Upper lobe of right lung (tissue), 1 donor: ENCODE measurements at regions not wholly inside any gene's neighbourhood (a gene's known extent, or its start where the extent isn't known, plus 50 kb on each side); places are given as distances from the start of the nearest gene placed in this dataset.

ENCODE experiments used
- ATAC-seq: fragments of 200-7000 bp; cut with Tn5 transposase; one replicate; pipeline ENCODE4 v1.9.1; 2020; ENCODE audit warnings: mild to moderate bottlenecking, moderate library complexity
- DNase-seq: peaks from one replicate; pipeline ENCODE4 v3.0.0-alpha.2; 2020
- H3K27ac ChIP-seq: fragments of 200-600 bp; one replicate; pipeline ENCODE4 v1.8.0; 2022
- H3K27me3 ChIP-seq: fragments of 200-600 bp; one replicate; pipeline ENCODE4 v1.8.0; 2022; ENCODE audit warnings: mild to moderate bottlenecking
- H3K36me3 ChIP-seq: fragments of 200-600 bp; one replicate; pipeline ENCODE4 v1.8.0; 2022
- H3K4me1 ChIP-seq: fragments of 200-600 bp; one replicate; pipeline ENCODE4 v1.8.0; 2022
- H3K4me3 ChIP-seq: fragments of 200-600 bp; one replicate; pipeline ENCODE4 v1.8.0; 2022; ENCODE audit warnings: mild to moderate bottlenecking
- H3K9me3 ChIP-seq: fragments of 200-600 bp; one replicate; pipeline ENCODE4 v1.8.0; 2022
- CTCF ChIP-seq: fragments of 200-600 bp; IDR thresholded peaks from one replicate; pipeline ENCODE4 v1.8.0; 2022; ENCODE audit warnings: antibody characterized with exemption
- intact Hi-C: fragments of 100-400 bp; cut with DNase I; formaldehyde crosslinking; loops from one replicate; pipeline ENCODE4 v1.11.0; 2022
- donor health status: DM: no; HTN: yes; CAD: no; lungs with severe emphysema.

GRCh38 chr9:38255599-38255998 is 136.9 kb upstream of the ALDH1B1 start:
- intact Hi-C loops, result no loop called here
- DNase-seq (no peak), ATAC-seq (no peak)
- no peak overlapping the region for H3K4me3 ChIP-seq
- H3K36me3 ChIP-seq, result no peaks in the 10 kb centered on the region
- H3K9me3 ChIP-seq, result no peaks in the 10 kb centered on the region
- no peaks in the 10 kb centered on the region for H3K27me3 ChIP-seq
- H3K27ac ChIP-seq, result no peak overlapping the region
- no peak for TF ChIP-seq CTCF
- no peaks in the 10 kb centered on the region for H3K4me1 ChIP-seq

DNA sequence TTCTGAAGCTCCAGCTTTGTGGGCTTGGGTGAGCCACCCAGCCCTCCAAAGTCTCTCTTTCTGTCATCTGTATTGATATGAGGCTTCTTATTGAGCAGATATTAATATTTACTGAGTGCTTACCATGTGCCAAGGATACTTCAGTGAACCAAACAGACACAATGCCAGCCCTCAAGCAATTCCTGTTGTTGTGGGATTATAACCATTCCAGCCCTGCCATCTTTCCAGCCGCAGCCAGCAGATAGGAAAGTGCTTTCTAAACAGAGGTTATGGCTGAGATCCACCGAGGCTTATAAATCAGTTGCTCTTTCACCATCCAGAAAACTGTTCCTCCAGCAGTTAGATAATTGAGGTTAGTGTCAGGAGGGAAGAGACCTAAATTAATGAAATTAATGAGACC is 137.7 kb upstream of the ALDH1B1 start:
- intact Hi-C loops, result no loop called here
- H3K4me1 ChIP-seq, result no peaks in the 10 kb centered on the region
- no peaks in the 10 kb centered on the region for H3K36me3 ChIP-seq
- TF ChIP-seq CTCF, result no peak
- H3K27ac ChIP-seq, result no peak overlapping the region
- no peaks in the 10 kb centered on the region for H3K27me3 ChIP-seq
- DNase-seq, result no peak
- ATAC-seq, result no peak
- no peak overlapping the region for H3K4me3 ChIP-seq
- no peaks in the 10 kb centered on the region for H3K9me3 ChIP-seq

DNA sequence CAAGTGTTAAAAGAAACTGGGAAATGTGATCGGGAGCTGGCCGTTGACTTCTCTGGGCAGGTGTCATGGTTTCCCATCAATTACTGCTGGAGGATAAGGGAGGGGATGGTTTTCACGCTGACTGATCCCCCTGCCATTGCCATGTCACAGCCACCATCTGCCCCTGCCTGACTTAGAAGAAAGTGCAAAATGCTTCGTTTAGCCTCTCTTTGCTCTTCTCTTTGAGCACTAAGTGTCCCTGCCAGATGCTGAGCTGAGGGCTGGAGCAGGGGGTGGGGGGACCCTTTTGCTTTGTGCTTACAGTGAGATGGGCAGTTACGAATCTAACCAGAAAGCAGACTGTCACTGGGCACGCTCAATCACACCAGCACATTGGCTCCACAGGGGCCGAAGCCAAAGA is 138.4 kb upstream of the ALDH1B1 start:
- DNase-seq (no peak), ATAC-seq (no peak)
- Histone ChIP-seq H3K27ac (no peak overlapping the region), H3K4me1 (no peaks in the 10 kb centered on the region), H3K4me3 (no peak overlapping the region), H3K36me3 (no peaks in the 10 kb centered on the region), H3K9me3 (no peaks in the 10 kb centered on the region), H3K27me3 (no peaks in the 10 kb centered on the region)
- intact Hi-C loops, result no loop called here
- TF ChIP-seq CTCF, result no peak

DNA sequence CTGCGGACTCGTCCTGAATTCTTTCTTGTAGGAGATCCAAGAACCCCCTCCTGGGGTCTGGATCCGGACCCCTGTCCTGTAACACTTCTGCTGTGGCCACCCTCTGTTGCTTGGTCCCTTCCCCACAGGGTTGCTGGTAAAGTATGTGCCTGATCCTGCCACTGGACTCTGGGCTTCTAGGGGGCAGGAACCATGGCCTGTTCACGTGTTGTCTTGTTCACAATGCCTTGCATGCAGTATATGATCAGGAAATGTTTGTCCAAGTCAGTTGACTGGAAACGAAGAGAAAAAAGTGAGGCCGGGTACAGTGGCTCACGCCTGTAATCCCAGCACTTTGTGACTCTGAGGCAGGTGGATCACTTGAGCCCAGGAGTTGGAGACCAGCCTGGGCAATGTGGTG is 139.3 kb upstream of the ALDH1B1 start:
- Histone ChIP-seq H3K36me3 (no peaks in the 10 kb centered on the region), H3K27ac (no peak overlapping the region), H3K4me3 (no peak overlapping the region), H3K27me3 (no peaks in the 10 kb centered on the region), H3K9me3 (no peaks in the 10 kb centered on the region), H3K4me1 (no peaks in the 10 kb centered on the region)
- no peak for ATAC-seq
- no peak for DNase-seq
- intact Hi-C loops, result no loop called here
- no peak for TF ChIP-seq CTCF

- Histone ChIP-seq H3K27ac (no peak overlapping the region), H3K27me3 (no peaks in the 10 kb centered on the region), H3K36me3 (no peaks in the 10 kb centered on the region), H3K9me3 (no peaks in the 10 kb centered on the region), H3K4me3 (no peak overlapping the region), H3K4me1 (no peaks in the 10 kb centered on the region)
- ATAC-seq (no peak), DNase-seq (no peak)
- intact Hi-C loops, result no loop called here
- TF ChIP-seq CTCF, result no peak
Observed at GRCh38 chr9:38251036-38251860, 141.3 kb upstream of the ALDH1B1 start.
